DOHH2 (cell line): ENCODE measurements at regions not wholly inside any gene's neighbourhood (a gene's known extent, or its start where the extent isn't known, plus 50 kb on each side); places are given as distances from the start of the nearest gene placed in this dataset.

Experiments
- EZH2phosphoT487 ChIP-seq: fragments of 200-600 bp; sonication (generic); IDR thresholded peaks from 2 replicates; pipeline ENCODE4 v1.6.1; 2017; ENCODE audit warnings: borderline replicate concordance, mild to moderate bottlenecking, antibody characterized with exemption, low read length, moderate library complexity, mixed read lengths
- TF ChIP-seq, protein P1 (sequence below): fragments of 200-600 bp; sonication (generic); IDR thresholded peaks from one replicate; pipeline ENCODE4 v1.5.1; 2014; ENCODE audit warnings: antibody characterized with exemption, mild to moderate bottlenecking, low read depth, low read length; ENCODE audit not compliant: poor library complexity, severe bottlenecking

- TF ChIP-seq, protein P1, sequence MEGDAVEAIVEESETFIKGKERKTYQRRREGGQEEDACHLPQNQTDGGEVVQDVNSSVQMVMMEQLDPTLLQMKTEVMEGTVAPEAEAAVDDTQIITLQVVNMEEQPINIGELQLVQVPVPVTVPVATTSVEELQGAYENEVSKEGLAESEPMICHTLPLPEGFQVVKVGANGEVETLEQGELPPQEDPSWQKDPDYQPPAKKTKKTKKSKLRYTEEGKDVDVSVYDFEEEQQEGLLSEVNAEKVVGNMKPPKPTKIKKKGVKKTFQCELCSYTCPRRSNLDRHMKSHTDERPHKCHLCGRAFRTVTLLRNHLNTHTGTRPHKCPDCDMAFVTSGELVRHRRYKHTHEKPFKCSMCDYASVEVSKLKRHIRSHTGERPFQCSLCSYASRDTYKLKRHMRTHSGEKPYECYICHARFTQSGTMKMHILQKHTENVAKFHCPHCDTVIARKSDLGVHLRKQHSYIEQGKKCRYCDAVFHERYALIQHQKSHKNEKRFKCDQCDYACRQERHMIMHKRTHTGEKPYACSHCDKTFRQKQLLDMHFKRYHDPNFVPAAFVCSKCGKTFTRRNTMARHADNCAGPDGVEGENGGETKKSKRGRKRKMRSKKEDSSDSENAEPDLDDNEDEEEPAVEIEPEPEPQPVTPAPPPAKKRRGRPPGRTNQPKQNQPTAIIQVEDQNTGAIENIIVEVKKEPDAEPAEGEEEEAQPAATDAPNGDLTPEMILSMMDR: no peak
- no peak for TF ChIP-seq EZH2phosphoT487
Measured at GRCh38 chr1:47707503-47707902, 269.7 kb downstream of the FOXD2 start.
